ENCODE measurements at regions not wholly inside any gene's neighbourhood (a gene's known extent, or its start where the extent isn't known, plus 50 kb on each side); places are given as distances from the start of the nearest gene placed in this dataset.

DNA sequence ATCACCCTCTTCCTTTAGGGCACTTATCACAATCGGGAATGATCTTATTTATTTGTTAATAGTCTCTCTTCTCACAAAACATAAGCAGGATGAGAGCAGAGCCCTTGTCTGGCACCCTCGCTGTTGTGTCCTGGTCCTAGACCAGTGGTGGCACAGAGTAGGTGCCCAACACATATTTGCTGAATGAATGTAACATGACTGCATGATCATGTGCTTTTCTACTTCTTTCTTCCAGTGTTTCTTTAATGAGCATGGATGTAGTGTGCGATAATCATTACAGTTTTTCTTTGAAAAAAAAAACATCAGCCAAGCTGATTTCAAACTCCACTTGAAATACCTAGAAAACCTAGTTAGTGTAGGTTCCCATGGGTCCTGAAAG lies 164.1 kb downstream of the CHIC2 start:
- TF ChIP-seq CTCF (conservative IDR thresholded peaks at IDR 0.05; ENCODE audit: low read depth, low read length) (no peak), EZH2 (IDR thresholded peaks at IDR 0.05; ENCODE audit: borderline replicate concordance, low read depth, low read length, poor library complexity, severe bottlenecking) (no peak)
